IPS DF 4.7 (cell line): ENCODE measurements at regions not wholly inside any gene's neighbourhood (a gene's known extent, or its start where the extent isn't known, plus 50 kb on each side); places are given as distances from the start of the nearest gene placed in this dataset.

ENCODE experiments used
- DNase-seq: peaks from one replicate; pipeline ENCODE4 v3.0.0-alpha.2; 2013; ENCODE audit warnings: low spot score; ENCODE audit errors: extremely low read depth

GRCh38 chr2:52877703-52878102, 889.9 kb upstream of the CHAC2 start:
- DNase-seq = no peak

- DNase-seq = no peak
Observed at GRCh38 chr2:52874466-52875106, 893.0 kb upstream of the CHAC2 start.

- DNase-seq = no peak
Observed at GRCh38 chr2:52862801-52863200, 904.8 kb upstream of the CHAC2 start.

- DNase-seq = no peak
Observed at GRCh38 chr2:52861596-52861995, 906.0 kb upstream of the CHAC2 start.

GRCh38 chr2:52859065-52859464, 908.5 kb upstream of the CHAC2 start:
- no peak for DNase-seq

- DNase-seq = no peak
Observed at GRCh38 chr2:52857722-52858121, 909.9 kb upstream of the CHAC2 start.

- no peak for DNase-seq
Observed at GRCh38 chr2:52852006-52852405, 915.6 kb upstream of the CHAC2 start.

GRCh38 chr2:52844701-52845423, 922.7 kb upstream of the CHAC2 start:
- no peak for DNase-seq

- no peak for DNase-seq
Observed at GRCh38 chr2:52835909-52836308, 931.7 kb upstream of the CHAC2 start.

GRCh38 chr2:52831216-52831615, 936.4 kb upstream of the CHAC2 start:
- no peak for DNase-seq

- DNase-seq = no peak
Observed at GRCh38 chr2:52828112-52828511, 939.5 kb upstream of the CHAC2 start.

GRCh38 chr2:52821631-52822030, 946.0 kb upstream of the CHAC2 start:
- no peak for DNase-seq

- DNase-seq = no peak
Observed at GRCh38 chr2:52818958-52819357, 948.6 kb upstream of the CHAC2 start.

GRCh38 chr2:52810460-52810859, 957.1 kb upstream of the CHAC2 start:
- DNase-seq = peak; percentile 3

- DNase-seq = no peak
Observed at GRCh38 chr2:52805901-52806410, 961.6 kb upstream of the CHAC2 start.

- no peak for DNase-seq
Observed at GRCh38 chr2:52794581-52794980, 973.0 kb upstream of the CHAC2 start.

GRCh38 chr2:52779446-52779845, 988.2 kb upstream of the CHAC2 start:
- DNase-seq = no peak

- no peak for DNase-seq
Observed at GRCh38 chr2:52776571-52776970, 991.0 kb upstream of the CHAC2 start.

- DNase-seq = no peak
Observed at GRCh38 chr2:52775674-52776073, 991.9 kb upstream of the CHAC2 start.

GRCh38 chr2:52765735-52766134, 1001.9 kb upstream of the CHAC2 start:
- no peak for DNase-seq

- DNase-seq = no peak
Observed at GRCh38 chr2:52749764-52750163, 1017.8 kb upstream of the CHAC2 start.

- DNase-seq = no peak
Observed at GRCh38 chr2:52745144-52745543, 1022.5 kb upstream of the CHAC2 start.

GRCh38 chr2:52732849-52733395, 1034.7 kb upstream of the CHAC2 start:
- DNase-seq = no peak
